Epidermal melanocyte (primary cell): ENCODE measurements at regions not wholly inside any gene's neighbourhood (a gene's known extent, or its start where the extent isn't known, plus 50 kb on each side); places are given as distances from the start of the nearest gene placed in this dataset.

ENCODE experiments used
- DNase-seq: peaks from one replicate; pipeline ENCODE4 v3.0.0; 2011; ENCODE audit warnings: low spot score; ENCODE audit not compliant: insufficient read length

GRCh38 chr15:91521548-91521947 is 332.0 kb upstream of the SLCO3A1 start:
- DNase-seq = no peak

- no peak for DNase-seq
Observed at GRCh38 chr15:91521996-91522395, 331.5 kb upstream of the SLCO3A1 start.

GRCh38 chr15:91522605-91523332 is 330.7 kb upstream of the SLCO3A1 start:
- no peak for DNase-seq

GRCh38 chr15:91523596-91523995 is 329.9 kb upstream of the SLCO3A1 start:
- no peak for DNase-seq

GRCh38 chr15:91524534-91524933 is 329.0 kb upstream of the SLCO3A1 start:
- DNase-seq = no peak

- DNase-seq = no peak
Observed at GRCh38 chr15:91525751-91526150, 327.8 kb upstream of the SLCO3A1 start.

GRCh38 chr15:91526424-91526823 is 327.1 kb upstream of the SLCO3A1 start:
- no peak for DNase-seq

- no peak for DNase-seq
Observed at GRCh38 chr15:91528801-91529200, 324.7 kb upstream of the SLCO3A1 start.

GRCh38 chr15:91529534-91529933 is 324.0 kb upstream of the SLCO3A1 start:
- DNase-seq = no peak

- no peak for DNase-seq
Observed at GRCh38 chr15:91530279-91530678, 323.2 kb upstream of the SLCO3A1 start.

GRCh38 chr15:91530956-91531582 is 322.4 kb upstream of the SLCO3A1 start:
- no peak for DNase-seq

GRCh38 chr15:91534235-91534634 is 319.3 kb upstream of the SLCO3A1 start:
- no peak for DNase-seq

GRCh38 chr15:91534976-91535375 is 318.5 kb upstream of the SLCO3A1 start:
- no peak for DNase-seq

- no peak for DNase-seq
Observed at GRCh38 chr15:91535856-91536500, 317.5 kb upstream of the SLCO3A1 start.

GRCh38 chr15:91537856-91538255 is 315.7 kb upstream of the SLCO3A1 start:
- no peak for DNase-seq

GRCh38 chr15:91538782-91539181 is 314.7 kb upstream of the SLCO3A1 start:
- DNase-seq = no peak

GRCh38 chr15:91541286-91541685 is 312.2 kb upstream of the SLCO3A1 start:
- DNase-seq = no peak

- DNase-seq = no peak
Observed at GRCh38 chr15:91542226-91542625, 311.3 kb upstream of the SLCO3A1 start.

GRCh38 chr15:91547356-91547755 is 306.2 kb upstream of the SLCO3A1 start:
- DNase-seq = no peak

GRCh38 chr15:91548549-91548948 is 305.0 kb upstream of the SLCO3A1 start:
- DNase-seq = no peak

GRCh38 chr15:91549581-91549980 is 303.9 kb upstream of the SLCO3A1 start:
- no peak for DNase-seq

GRCh38 chr15:91552555-91552954 is 301.0 kb upstream of the SLCO3A1 start:
- no peak for DNase-seq
